Type B pancreatic cell (in vitro differentiated cells): ENCODE measurements at regions not wholly inside any gene's neighbourhood (a gene's known extent, or its start where the extent isn't known, plus 50 kb on each side); places are given as distances from the start of the nearest gene placed in this dataset.

Experiments
- DNase-seq: peaks from one replicate; pipeline ENCODE4 v3.0.0; 2021; ENCODE audit warnings: mixed read lengths; ENCODE audit not compliant: unreplicated experiment; ENCODE audit errors: extremely low spot score
- H3K27ac Mint-ChIP-seq: 2 replicates; pipeline ENCODE4 v1.8.0; 2021; ENCODE audit warnings: mild to moderate bottlenecking, mixed read lengths
- H3K27me3 Mint-ChIP-seq: 2 replicates; pipeline ENCODE4 v1.8.0; 2021; ENCODE audit warnings: mixed read lengths
- H3K36me3 Mint-ChIP-seq: 2 replicates; pipeline ENCODE4 v1.8.0; 2021; ENCODE audit warnings: mixed read lengths
- H3K4me1 Mint-ChIP-seq: one replicate; pipeline ENCODE4 v1.8.0; 2021; ENCODE audit warnings: mixed read lengths; ENCODE audit not compliant: unreplicated experiment
- H3K4me3 Mint-ChIP-seq: 2 replicates; pipeline ENCODE4 v1.8.0; 2021; ENCODE audit warnings: mild to moderate bottlenecking, mixed read lengths
- H3K9me3 Mint-ChIP-seq: 2 replicates; pipeline ENCODE4 v1.8.0; 2021; ENCODE audit warnings: mixed read lengths
- CTCF ChIP-seq: fragments of 200-600 bp; sonication (generic); conservative IDR thresholded peaks from 2 replicates; pipeline ENCODE4 v1.5.0; 2021; ENCODE audit warnings: antibody characterized with exemption, mild to moderate bottlenecking

- no peak overlapping the region for H3K4me3 Mint-ChIP-seq
- H3K36me3 Mint-ChIP-seq = no peaks in the 10 kb centered on the region
- H3K9me3 Mint-ChIP-seq = peaks cover 8% of the 10 kb centered on the region
- peaks cover 35% of the 10 kb centered on the region for H3K4me1 Mint-ChIP-seq
- no peak overlapping the region for H3K27ac Mint-ChIP-seq
- DNase-seq = no peak
- peaks cover 4% of the 10 kb centered on the region for H3K27me3 Mint-ChIP-seq
- TF ChIP-seq CTCF = no peak
Measured at GRCh38 chr20:34181484-34181883, 59.7 kb upstream of the ASIP start.

GRCh38 chr20:34185766-34186620 lies 55.2 kb upstream of the ASIP start:
- H3K9me3 Mint-ChIP-seq = peaks cover 3% of the 10 kb centered on the region
- peaks cover 46% of the 10 kb centered on the region for H3K4me1 Mint-ChIP-seq
- H3K36me3 Mint-ChIP-seq = no peaks in the 10 kb centered on the region
- H3K27me3 Mint-ChIP-seq = peaks cover 6% of the 10 kb centered on the region
- DNase-seq = no peak
- H3K4me3 Mint-ChIP-seq = peak overlapping the region; percentile 38
- no peak overlapping the region for H3K27ac Mint-ChIP-seq
- TF ChIP-seq CTCF = no peak

GRCh38 chr20:34189572-34190163 lies 51.6 kb upstream of the ASIP start:
- Mint-ChIP-seq H3K36me3 (no peaks in the 10 kb centered on the region), H3K4me3 (no peak overlapping the region), H3K4me1 (peaks cover 65% of the 10 kb centered on the region), H3K27me3 (peaks cover 2% of the 10 kb centered on the region), H3K9me3 (peaks cover 3% of the 10 kb centered on the region), H3K27ac (no peak overlapping the region)
- TF ChIP-seq CTCF = no peak
- no peak for DNase-seq

GRCh38 chr20:34190262-34190661 lies 51.0 kb upstream of the ASIP start:
- H3K27ac Mint-ChIP-seq = peak overlapping the region; percentile 3
- no peak overlapping the region for H3K4me3 Mint-ChIP-seq
- peaks cover 68% of the 10 kb centered on the region for H3K4me1 Mint-ChIP-seq
- TF ChIP-seq CTCF = no peak
- H3K27me3 Mint-ChIP-seq = peaks cover 2% of the 10 kb centered on the region
- H3K9me3 Mint-ChIP-seq = peaks cover under 1% of the 10 kb centered on the region
- DNase-seq = no peak
- no peaks in the 10 kb centered on the region for H3K36me3 Mint-ChIP-seq

- Mint-ChIP-seq H3K27me3 (peaks cover 2% of the 10 kb centered on the region), H3K27ac (peak overlapping the region; percentile 3), H3K4me3 (no peak overlapping the region), H3K36me3 (no peaks in the 10 kb centered on the region), H3K4me1 (peaks cover 68% of the 10 kb centered on the region), H3K9me3 (no peaks in the 10 kb centered on the region)
- DNase-seq = peak; percentile 82
- TF ChIP-seq CTCF = peak; percentile 95
Measured at GRCh38 chr20:34190679-34191090, 50.5 kb upstream of the ASIP start.
